ENCODE measurements at regions not wholly inside any gene's neighbourhood (a gene's known extent, or its start where the extent isn't known, plus 50 kb on each side); places are given as distances from the start of the nearest gene placed in this dataset.

DNA sequence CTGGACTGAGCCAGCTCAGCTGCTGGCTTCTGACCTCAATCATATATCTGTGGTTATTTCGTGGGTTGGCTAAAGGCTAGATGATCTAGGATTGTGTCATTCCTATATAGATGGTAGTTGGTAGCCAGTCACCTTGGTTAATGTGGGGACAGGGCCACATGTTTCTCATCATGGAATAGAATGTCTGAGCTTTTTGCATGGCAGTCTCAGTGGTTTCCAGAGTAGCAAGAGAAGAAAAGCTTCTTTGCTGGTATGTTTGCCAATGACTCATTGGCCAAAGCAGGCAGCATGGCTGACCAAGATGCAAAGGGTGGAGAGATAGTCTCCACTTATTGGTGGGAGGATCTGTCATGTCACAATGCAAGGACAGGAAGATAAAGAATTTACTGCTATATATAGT lies 746.4 kb upstream of the FLRT2 start:
- H3K36me3 Mint-ChIP-seq (ENCODE audit: insufficient read depth, unreplicated experiment) = no peaks in the 10 kb centered on the region
- intact Hi-C loops (cut with micrococcal nuclease) = no loop called here
- no peak for DNase-seq (ENCODE audit: unreplicated experiment)
- H3K27ac Mint-ChIP-seq (ENCODE audit: low read depth, unreplicated experiment) = no peak overlapping the region
- H3K27me3 Mint-ChIP-seq (ENCODE audit: insufficient read depth, unreplicated experiment) = no peaks in the 10 kb centered on the region
- no peaks in the 10 kb centered on the region for H3K4me1 Mint-ChIP-seq (ENCODE audit: insufficient read depth, unreplicated experiment)
- CTCF ChIA-PET = no interaction called here
- H3K9me3 Mint-ChIP-seq (ENCODE audit: unreplicated experiment) = no peaks in the 10 kb centered on the region
- BruUV-seq (replicated peaks) = no TSS peak
- H3K4me3 Mint-ChIP-seq (ENCODE audit: unreplicated experiment) = no peak overlapping the region
- no peak for TF ChIP-seq CTCF (IDR thresholded peaks at IDR 0.05; ENCODE audit: unreplicated experiment)
- POLR2A ChIA-PET = no interaction called here

DNA sequence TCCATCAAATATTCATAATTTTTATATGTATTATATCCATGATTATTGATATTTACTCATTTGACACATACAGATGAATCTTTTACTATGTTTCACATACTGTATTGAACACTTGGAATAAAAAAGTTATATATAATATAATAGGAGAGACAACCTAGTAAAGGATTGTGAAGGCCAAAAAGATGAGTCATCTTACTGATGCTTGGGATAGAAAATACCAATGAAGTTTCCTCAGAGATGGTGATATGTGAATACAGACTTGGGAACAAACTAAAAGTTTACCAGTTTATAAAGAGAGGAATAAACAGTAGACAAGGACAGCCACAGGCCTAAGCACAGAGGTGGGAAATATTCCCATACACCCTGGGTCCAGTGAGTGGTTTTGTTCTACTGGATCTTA lies 743.9 kb upstream of the FLRT2 start:
- no peaks in the 10 kb centered on the region for H3K27me3 Mint-ChIP-seq (ENCODE audit: insufficient read depth, unreplicated experiment)
- no peak for TF ChIP-seq CTCF (IDR thresholded peaks at IDR 0.05; ENCODE audit: unreplicated experiment)
- ChIA-PET CTCF (interaction anchor here (0.6 kb wide), 2 partner anchors 197 to 534 kb away, joined by 3 read pairs; no protein-coding TSS in a partner anchor), POLR2A (no interaction called here)
- no peak overlapping the region for H3K27ac Mint-ChIP-seq (ENCODE audit: low read depth, unreplicated experiment)
- no peaks in the 10 kb centered on the region for H3K36me3 Mint-ChIP-seq (ENCODE audit: insufficient read depth, unreplicated experiment)
- BruUV-seq (replicated peaks) = no TSS peak
- no peaks in the 10 kb centered on the region for H3K9me3 Mint-ChIP-seq (ENCODE audit: unreplicated experiment)
- no peak overlapping the region for H3K4me3 Mint-ChIP-seq (ENCODE audit: unreplicated experiment)
- intact Hi-C loops (cut with micrococcal nuclease) = no loop called here
- peak; percentile 6 for DNase-seq (ENCODE audit: unreplicated experiment)
- H3K4me1 Mint-ChIP-seq (ENCODE audit: insufficient read depth, unreplicated experiment) = no peaks in the 10 kb centered on the region

DNA sequence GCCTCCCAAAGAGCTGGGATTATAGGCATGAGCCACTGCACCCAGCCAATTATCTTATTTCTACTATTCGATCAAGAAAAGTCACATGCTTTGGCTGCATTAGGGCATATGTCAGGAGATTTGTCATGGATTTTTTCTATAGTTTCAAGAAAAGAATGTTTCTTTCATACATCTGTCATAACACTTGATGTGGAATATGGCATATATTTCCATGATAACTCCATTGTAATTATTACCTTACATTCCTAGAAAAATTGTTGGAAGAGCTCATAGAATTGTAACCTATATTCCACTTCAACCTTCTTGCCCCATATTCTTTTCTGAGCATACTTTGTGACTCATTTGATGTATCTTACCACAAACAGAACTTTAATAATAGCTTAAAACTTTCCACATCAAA lies 740.9 kb upstream of the FLRT2 start:
- CTCF ChIA-PET = interaction anchor here (0.7 to 1.2 kb wide), 2 partner anchors 15 to 1488 kb away, joined by 3 read pairs; no protein-coding TSS in a partner anchor

GRCh38 chr14:84792722-84793410 lies 737.1 kb upstream of the FLRT2 start:
- Mint-ChIP-seq H3K36me3 (ENCODE audit: insufficient read depth, unreplicated experiment) (no peaks in the 10 kb centered on the region), H3K27ac (ENCODE audit: low read depth, unreplicated experiment) (no peak overlapping the region)
- CTCF ChIA-PET = interaction anchor here (0.5 kb wide), 1 partner anchor 263 kb away, joined by 3 read pairs; no protein-coding TSS in a partner anchor

More for the DNA sequence above, 740.9 kb upstream of the FLRT2 start:
- H3K27ac Mint-ChIP-seq (ENCODE audit: low read depth, unreplicated experiment) = no peak overlapping the region
- H3K4me1 Mint-ChIP-seq (ENCODE audit: insufficient read depth, unreplicated experiment) = no peaks in the 10 kb centered on the region
- no peak for DNase-seq (ENCODE audit: unreplicated experiment)
- no TSS peak for BruUV-seq (replicated peaks)
- H3K36me3 Mint-ChIP-seq (ENCODE audit: insufficient read depth, unreplicated experiment) = no peaks in the 10 kb centered on the region
- POLR2A ChIA-PET = interaction anchor here (0.6 kb wide), 2 partner anchors 23 to 259 kb away, joined by 3 read pairs; no protein-coding TSS in a partner anchor
- H3K27me3 Mint-ChIP-seq (ENCODE audit: insufficient read depth, unreplicated experiment) = no peaks in the 10 kb centered on the region
- intact Hi-C loops (cut with micrococcal nuclease) = no loop called here
- no peaks in the 10 kb centered on the region for H3K9me3 Mint-ChIP-seq (ENCODE audit: unreplicated experiment)
- no peak for TF ChIP-seq CTCF (IDR thresholded peaks at IDR 0.05; ENCODE audit: unreplicated experiment)
- H3K4me3 Mint-ChIP-seq (ENCODE audit: unreplicated experiment) = no peak overlapping the region

More at GRCh38 chr14:84792722-84793410, 737.1 kb upstream of the FLRT2 start:
- POLR2A ChIA-PET = no interaction called here
- no peak overlapping the region for H3K4me3 Mint-ChIP-seq (ENCODE audit: unreplicated experiment)
- TF ChIP-seq CTCF (IDR thresholded peaks at IDR 0.05; ENCODE audit: unreplicated experiment) = no peak
- intact Hi-C loops (cut with micrococcal nuclease) = no loop called here
- no peaks in the 10 kb centered on the region for H3K9me3 Mint-ChIP-seq (ENCODE audit: unreplicated experiment)
- BruUV-seq (replicated peaks) = no TSS peak
- no peak for DNase-seq (ENCODE audit: unreplicated experiment)
- no peaks in the 10 kb centered on the region for H3K4me1 Mint-ChIP-seq (ENCODE audit: insufficient read depth, unreplicated experiment)
- H3K27me3 Mint-ChIP-seq (ENCODE audit: insufficient read depth, unreplicated experiment) = no peaks in the 10 kb centered on the region
